ENCODE measurements at regions not wholly inside any gene's neighbourhood (a gene's known extent, or its start where the extent isn't known, plus 50 kb on each side); places are given as distances from the start of the nearest gene placed in this dataset.

DNA sequence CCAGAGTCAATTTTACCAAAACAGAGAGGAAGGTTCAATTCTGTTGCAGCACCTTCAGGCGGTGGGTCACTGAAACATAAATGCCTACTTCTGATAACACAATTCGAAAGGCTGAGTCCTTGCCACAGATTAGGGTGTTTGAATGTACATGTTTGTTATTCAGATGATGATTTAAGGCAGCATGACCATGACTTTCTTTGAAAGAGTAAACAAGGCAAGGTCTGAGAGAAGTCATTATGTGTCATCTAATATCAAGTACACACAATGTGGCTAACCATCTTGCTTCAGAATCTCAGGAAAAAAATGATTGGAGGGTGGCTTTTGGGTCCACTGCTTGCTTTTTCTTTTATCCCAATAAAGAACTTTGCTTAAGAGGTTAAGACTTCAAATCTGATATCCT lies 457.5 kb downstream of the TAF11L14 start:
- Mint-ChIP-seq H3K36me3 (ENCODE audit: insufficient read depth in 1 of 3, low read depth in 3 of 3) (no peaks in the 10 kb centered on the region), H3K9me3 (no peaks in the 10 kb centered on the region), H3K27me3 (ENCODE audit: low read depth) (no peaks in the 10 kb centered on the region), H3K27ac (no peak overlapping the region), H3K4me3 (no peak overlapping the region), H3K4me1 (peaks cover 0 to 7% of the 10 kb centered on the region in 2 experiments; a peak in 1 of 4 replicates)
- Histone ChIP-seq H3K79me2 (ENCODE audit: insufficient read depth, low read length) (no peaks in the 10 kb centered on the region), H3K27ac (ENCODE audit: insufficient read length, low read depth, low read length) (no peak overlapping the region), H2AFZ (ENCODE audit: low read length) (no peak overlapping the region), H3K4me1 (ENCODE audit: insufficient read depth, low read length) (no peaks in the 10 kb centered on the region), H3K9ac (ENCODE audit: extremely low read depth, insufficient read length, low read length) (no peak overlapping the region), H3K27me3 (ENCODE audit: insufficient read depth, low read length) (no peaks in the 10 kb centered on the region), H3K23me2 (ENCODE audit: insufficient read length, low read depth, low read length, poor library complexity, severe bottlenecking) (no peaks in the 10 kb centered on the region), H4K91ac (ENCODE audit: insufficient read length, low read depth, low read length) (no peak overlapping the region), H4K5ac (ENCODE audit: insufficient read length, low read depth, low read length) (no peak overlapping the region), H4K20me1 (ENCODE audit: control insufficient read depth, insufficient read depth, insufficient read length) (no peaks in the 10 kb centered on the region), H3K14ac (ENCODE audit: insufficient read depth, low read length) (no peak overlapping the region), H2AK5ac (ENCODE audit: insufficient read length, low read length) (no peak overlapping the region), H2BK5ac (ENCODE audit: insufficient read length, low read length) (no peak overlapping the region), H3K56ac (ENCODE audit: insufficient read length, low read depth, low read length) (no peak overlapping the region), H3T11ph (ENCODE audit: low read length) (no peak overlapping the region), H2BK12ac (ENCODE audit: insufficient read length, low read depth, low read length) (no peak overlapping the region), H3K9me3 (ENCODE audit: control insufficient read depth, low read depth, low read length) (no peaks in the 10 kb centered on the region), H3K4me2 (ENCODE audit: insufficient read depth, insufficient read length, low read length) (no peak overlapping the region), H2BK15ac (ENCODE audit: low read depth, low read length) (no peak overlapping the region), H3K23ac (ENCODE audit: insufficient read length, low read depth, low read length) (no peak overlapping the region), H2BK20ac (ENCODE audit: low read depth, low read length, poor library complexity, severe bottlenecking) (no peak overlapping the region), H2BK120ac (ENCODE audit: low read depth, low read length, poor library complexity, severe bottlenecking) (no peak overlapping the region), H4K8ac (replicated peaks; ENCODE audit: insufficient read length, low read depth, low read length) (no peak overlapping the region), H3K18ac (ENCODE audit: insufficient read length, low read depth, low read length) (no peak overlapping the region), H3K4ac (ENCODE audit: low read depth, low read length) (no peak overlapping the region), H3K79me1 (ENCODE audit: insufficient read depth, low read depth, low read length, poor library complexity, severe bottlenecking) (no peaks in the 10 kb centered on the region)
- no CpG with 5 or more reads among the region's 2 CpGs for WGBS (ENCODE audit: extremely low coverage, insufficient read length, low lambda C conversion rate)
- no peak for DNase-seq
- TF ChIP-seq, protein P1, sequence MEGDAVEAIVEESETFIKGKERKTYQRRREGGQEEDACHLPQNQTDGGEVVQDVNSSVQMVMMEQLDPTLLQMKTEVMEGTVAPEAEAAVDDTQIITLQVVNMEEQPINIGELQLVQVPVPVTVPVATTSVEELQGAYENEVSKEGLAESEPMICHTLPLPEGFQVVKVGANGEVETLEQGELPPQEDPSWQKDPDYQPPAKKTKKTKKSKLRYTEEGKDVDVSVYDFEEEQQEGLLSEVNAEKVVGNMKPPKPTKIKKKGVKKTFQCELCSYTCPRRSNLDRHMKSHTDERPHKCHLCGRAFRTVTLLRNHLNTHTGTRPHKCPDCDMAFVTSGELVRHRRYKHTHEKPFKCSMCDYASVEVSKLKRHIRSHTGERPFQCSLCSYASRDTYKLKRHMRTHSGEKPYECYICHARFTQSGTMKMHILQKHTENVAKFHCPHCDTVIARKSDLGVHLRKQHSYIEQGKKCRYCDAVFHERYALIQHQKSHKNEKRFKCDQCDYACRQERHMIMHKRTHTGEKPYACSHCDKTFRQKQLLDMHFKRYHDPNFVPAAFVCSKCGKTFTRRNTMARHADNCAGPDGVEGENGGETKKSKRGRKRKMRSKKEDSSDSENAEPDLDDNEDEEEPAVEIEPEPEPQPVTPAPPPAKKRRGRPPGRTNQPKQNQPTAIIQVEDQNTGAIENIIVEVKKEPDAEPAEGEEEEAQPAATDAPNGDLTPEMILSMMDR (conservative IDR thresholded peaks at IDR 0.05), result no peak

Data from H9 (cell line).